Esophagus muscularis mucosa (tissue), 4 donors: ENCODE measurements at regions not wholly inside any gene's neighbourhood (a gene's known extent, or its start where the extent isn't known, plus 50 kb on each side); places are given as distances from the start of the nearest gene placed in this dataset.

ENCODE experiments used
- DNase-seq: peaks from one replicate; pipeline ENCODE4 v3.0.0-alpha.2; 2017; ENCODE audit errors: extremely low spot score
- H3K27ac ChIP-seq, 4 donors: fragments of 200-600 bp; sonication (generic); replicated peaks in 1 of 4; 1 replicate in 3 of 4; 2 replicates in 1 of 4; pipeline ENCODE4 v1.5.1; 2016 to 2019; ENCODE audit warnings: mild to moderate bottlenecking in 1 of 4
- H3K27me3 ChIP-seq, 4 donors: fragments of 200-600 bp; sonication (generic); one replicate each; pipeline versions ENCODE4 v1.5.1 to v1.6.0; 2016 to 2019
- H3K36me3 ChIP-seq, 4 donors: fragments of 200-600 bp; sonication (generic); one replicate each; pipeline ENCODE4 v1.5.1; 2016 to 2019
- H3K4me1 ChIP-seq, 4 donors: fragments of 200-600 bp; sonication (generic); one replicate each; pipeline ENCODE4 v1.5.1; 2016 to 2019
- H3K4me3 ChIP-seq, 4 donors: fragments of 200-600 bp; sonication (generic); 1 replicate in 2 of 4; 2 replicates in 2 of 4; pipeline ENCODE4 v1.5.1; 2016 to 2019; ENCODE audit warnings: mild to moderate bottlenecking in 4 of 4, moderate library complexity in 1 of 4
- H3K9me3 ChIP-seq, 4 donors: fragments of 200-600 bp; sonication (generic); 1 replicate in 3 of 4; 2 replicates in 1 of 4; pipeline ENCODE4 v1.5.1; 2016 to 2019
- EP300 ChIP-seq: sonication (generic); formaldehyde crosslinking; IDR thresholded peaks from one replicate; pipeline ENCODE4 v1.6.1; 2017; ENCODE audit warnings: antibody characterized with exemption
- POLR2A ChIP-seq: fragments of 450-650 bp; IDR thresholded peaks from one replicate; pipeline ENCODE4 v1.6.1; 2017; ENCODE audit warnings: antibody characterized with exemption, moderate library complexity, mild to moderate bottlenecking, low read depth
- POLR2AphosphoS5 ChIP-seq, 2 donors: sonication (generic); formaldehyde crosslinking; IDR thresholded peaks; one replicate each; pipeline ENCODE4 v1.6.1; 2017; ENCODE audit warnings: antibody characterized with exemption in 2 of 2
- WGBS: methylation state at CpG from one replicate; pipeline ENCODE4 v1.1.5; 2018; 5-methylcytosine and 5-hydroxymethylcytosine counted together
- intact Hi-C: fragments of 100-400 bp; cut with DNase I; formaldehyde crosslinking; loops from one replicate; pipeline ENCODE4 v1.15.1; 2023
- TF ChIP-seq, protein P1 (sequence below), 3 experiments: fragments of 200-600 bp in 2 of 3; fragments of 450-650 bp in 1 of 3; sonication (generic) in 2 of 3; IDR thresholded peaks; one replicate each; pipeline ENCODE4 v1.5.1; 2017 to 2019; ENCODE audit warnings: antibody characterized with exemption in 3 of 3, mild to moderate bottlenecking in 2 of 3, moderate library complexity in 1 of 3

DNA sequence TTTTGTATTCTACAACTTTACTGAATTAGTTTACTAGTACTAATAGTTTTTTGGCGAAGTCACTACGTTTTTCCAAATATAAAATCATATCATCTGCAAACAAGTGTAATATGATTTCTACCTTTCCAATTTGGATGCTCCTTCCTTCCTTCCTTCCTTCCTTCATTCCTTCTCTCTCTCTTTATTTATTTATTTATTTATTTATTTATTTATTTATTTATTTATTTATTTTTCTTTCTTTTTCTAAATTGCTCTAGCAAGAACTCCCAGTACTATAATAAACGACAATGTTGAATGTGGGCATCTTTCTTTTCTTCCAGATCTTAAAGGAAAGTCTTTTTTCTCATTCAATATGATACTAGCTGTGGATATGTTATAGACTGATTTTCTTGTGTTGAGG, 656.0 kb upstream of the LUZP2 start:
- Histone ChIP-seq H3K27me3 (no peaks in the 10 kb centered on the region), H3K27ac (no peak overlapping the region), H3K4me3 (no peak overlapping the region), H3K9me3 (no peaks in the 10 kb centered on the region), H3K36me3 (no peaks in the 10 kb centered on the region), H3K4me1 (no peaks in the 10 kb centered on the region)
- WGBS: 98% methylated on average over 3 of the region's 3 CpGs
- intact Hi-C loops: no loop called here
- no peak for TF ChIP-seq POLR2AphosphoS5 (IDR thresholded peaks at IDR 0.05)
- no peak for TF ChIP-seq EP300
- TF ChIP-seq POLR2A: no peak
- TF ChIP-seq, protein P1, sequence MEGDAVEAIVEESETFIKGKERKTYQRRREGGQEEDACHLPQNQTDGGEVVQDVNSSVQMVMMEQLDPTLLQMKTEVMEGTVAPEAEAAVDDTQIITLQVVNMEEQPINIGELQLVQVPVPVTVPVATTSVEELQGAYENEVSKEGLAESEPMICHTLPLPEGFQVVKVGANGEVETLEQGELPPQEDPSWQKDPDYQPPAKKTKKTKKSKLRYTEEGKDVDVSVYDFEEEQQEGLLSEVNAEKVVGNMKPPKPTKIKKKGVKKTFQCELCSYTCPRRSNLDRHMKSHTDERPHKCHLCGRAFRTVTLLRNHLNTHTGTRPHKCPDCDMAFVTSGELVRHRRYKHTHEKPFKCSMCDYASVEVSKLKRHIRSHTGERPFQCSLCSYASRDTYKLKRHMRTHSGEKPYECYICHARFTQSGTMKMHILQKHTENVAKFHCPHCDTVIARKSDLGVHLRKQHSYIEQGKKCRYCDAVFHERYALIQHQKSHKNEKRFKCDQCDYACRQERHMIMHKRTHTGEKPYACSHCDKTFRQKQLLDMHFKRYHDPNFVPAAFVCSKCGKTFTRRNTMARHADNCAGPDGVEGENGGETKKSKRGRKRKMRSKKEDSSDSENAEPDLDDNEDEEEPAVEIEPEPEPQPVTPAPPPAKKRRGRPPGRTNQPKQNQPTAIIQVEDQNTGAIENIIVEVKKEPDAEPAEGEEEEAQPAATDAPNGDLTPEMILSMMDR (IDR thresholded peaks at IDR 0.05): no peak
- DNase-seq: no peak

GRCh38 chr11:23846902-23847422, 649.9 kb upstream of the LUZP2 start:
- WGBS: 69% methylated on average over 5 of the region's 5 CpGs
- H3K27ac ChIP-seq: no peak overlapping the region
- TF ChIP-seq POLR2AphosphoS5 (IDR thresholded peaks at IDR 0.05): no peak
- TF ChIP-seq, protein P1 (IDR thresholded peaks at IDR 0.05): no peak
- TF ChIP-seq POLR2A: no peak
- no peak for TF ChIP-seq EP300
- no peaks in the 10 kb centered on the region for H3K27me3 ChIP-seq
- H3K4me3 ChIP-seq: no peak overlapping the region
- DNase-seq: no peak
- H3K9me3 ChIP-seq: no peaks in the 10 kb centered on the region
- intact Hi-C loops: no loop called here
- no peaks in the 10 kb centered on the region for H3K4me1 ChIP-seq
- no peaks in the 10 kb centered on the region for H3K36me3 ChIP-seq

DNA sequence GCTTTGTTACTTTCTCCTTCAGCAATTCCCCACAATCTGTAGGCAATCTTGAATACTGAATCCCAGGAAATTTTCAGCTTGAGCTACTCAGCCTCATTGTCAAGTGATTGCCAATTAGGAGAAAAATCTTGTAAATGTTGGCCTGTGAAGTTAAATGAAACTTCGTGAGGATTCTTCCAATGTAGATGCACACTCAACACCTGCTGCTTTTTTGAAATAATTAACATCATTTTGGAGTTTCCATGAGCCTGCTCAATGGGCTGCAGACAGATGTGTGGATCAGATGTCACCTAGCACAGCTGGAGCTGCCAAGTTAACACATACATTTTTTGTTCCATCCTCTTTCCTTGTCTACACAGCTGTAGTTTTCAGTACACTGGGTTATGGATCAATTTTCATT, 645.6 kb upstream of the LUZP2 start:
- no peak for TF ChIP-seq POLR2A
- TF ChIP-seq, protein P1 (IDR thresholded peaks at IDR 0.05): no peak
- TF ChIP-seq POLR2AphosphoS5 (IDR thresholded peaks at IDR 0.05): no peak
- no peak for TF ChIP-seq EP300

DNA sequence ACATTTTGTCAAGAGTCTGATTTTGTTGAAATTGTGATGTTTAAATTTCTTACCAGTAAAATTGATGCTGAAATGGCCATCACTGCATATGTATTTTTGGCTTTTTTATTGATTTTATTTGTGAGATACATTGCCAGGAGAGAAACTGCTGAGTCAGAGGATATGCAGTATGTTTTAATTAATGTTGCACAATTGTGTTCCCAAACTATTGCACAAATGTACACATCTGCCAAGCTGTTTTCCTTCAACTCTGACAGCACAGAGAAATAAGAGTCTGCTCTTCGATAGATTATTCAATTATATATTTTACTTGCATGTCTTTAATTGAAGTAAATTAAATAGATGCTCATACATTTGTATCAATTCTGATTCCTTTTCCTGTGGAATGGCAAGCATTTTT, 640.2 kb upstream of the LUZP2 start:
- Histone ChIP-seq H3K9me3 (no peaks in the 10 kb centered on the region), H3K4me1 (no peaks in the 10 kb centered on the region), H3K27me3 (no peaks in the 10 kb centered on the region), H3K27ac (no peak overlapping the region), H3K4me3 (no peak overlapping the region), H3K36me3 (no peaks in the 10 kb centered on the region)
- no peak for DNase-seq
- 62% methylated on average over 1 of the region's 1 CpG for WGBS
- intact Hi-C loops: no loop called here
- TF ChIP-seq EP300 (no peak), POLR2A (no peak)
- TF ChIP-seq, protein P1 (IDR thresholded peaks at IDR 0.05): no peak

More for the DNA sequence above, 645.6 kb upstream of the LUZP2 start:
- intact Hi-C loops: no loop called here
- Histone ChIP-seq H3K4me3 (no peak overlapping the region), H3K27ac (no peak overlapping the region), H3K4me1 (no peaks in the 10 kb centered on the region), H3K9me3 (no peaks in the 10 kb centered on the region), H3K36me3 (no peaks in the 10 kb centered on the region), H3K27me3 (no peaks in the 10 kb centered on the region)
- 67% methylated on average over 1 of the region's 1 CpG for WGBS
- no peak for DNase-seq

- H3K27ac ChIP-seq: no peak overlapping the region
- no peaks in the 10 kb centered on the region for H3K9me3 ChIP-seq
- H3K36me3 ChIP-seq: no peaks in the 10 kb centered on the region
- TF ChIP-seq, protein P1 (IDR thresholded peaks at IDR 0.05): no peak
- intact Hi-C loops: no loop called here
- no peak for DNase-seq
- H3K27me3 ChIP-seq: no peaks in the 10 kb centered on the region
- H3K4me1 ChIP-seq: no peaks in the 10 kb centered on the region
- H3K4me3 ChIP-seq: no peak overlapping the region
Measured at GRCh38 chr11:23859087-23859486, 637.8 kb upstream of the LUZP2 start.
